Neural crest cell (in vitro differentiated cells): ENCODE measurements at regions not wholly inside any gene's neighbourhood (a gene's known extent, or its start where the extent isn't known, plus 50 kb on each side); places are given as distances from the start of the nearest gene placed in this dataset.

Experiments
- DNase-seq: peaks from one replicate; pipeline ENCODE4 v3.0.0; 2021; ENCODE audit warnings: low read depth, mixed read lengths, low spot score
- H3K27ac Mint-ChIP-seq: one replicate; pipeline ENCODE4 v1.8.0; 2021; ENCODE audit warnings: mild to moderate bottlenecking, mixed read lengths; ENCODE audit not compliant: unreplicated experiment
- H3K27me3 Mint-ChIP-seq: 2 replicates; pipeline ENCODE4 v1.8.0; 2021; ENCODE audit warnings: low read depth, mild to moderate bottlenecking, mixed read lengths
- H3K36me3 Mint-ChIP-seq: 2 replicates; pipeline ENCODE4 v1.8.0; 2021; ENCODE audit warnings: low read depth, mild to moderate bottlenecking, mixed read lengths
- H3K4me1 Mint-ChIP-seq: 2 replicates; pipeline ENCODE4 v1.8.0; 2021; ENCODE audit warnings: mixed read lengths
- H3K4me3 Mint-ChIP-seq: one replicate; pipeline ENCODE4 v1.8.0; 2021; ENCODE audit warnings: mild to moderate bottlenecking, mixed read lengths
- H3K9me3 Mint-ChIP-seq: 2 replicates; pipeline ENCODE4 v1.8.0; 2021; ENCODE audit warnings: mixed read lengths
- TF ChIP-seq, protein P1 (sequence below): fragments of 200-600 bp; sonication (generic); conservative IDR thresholded peaks from 2 replicates; pipeline ENCODE4 v1.5.0; 2021; ENCODE audit warnings: antibody characterized with exemption, mild to moderate bottlenecking

- Mint-ChIP-seq H3K4me3 (no peak overlapping the region), H3K27ac (no peak overlapping the region), H3K4me1 (peaks cover 42% of the 10 kb centered on the region), H3K9me3 (peaks cover 8% of the 10 kb centered on the region), H3K27me3 (peaks cover 21% of the 10 kb centered on the region), H3K36me3 (no peaks in the 10 kb centered on the region)
- TF ChIP-seq, protein P1, sequence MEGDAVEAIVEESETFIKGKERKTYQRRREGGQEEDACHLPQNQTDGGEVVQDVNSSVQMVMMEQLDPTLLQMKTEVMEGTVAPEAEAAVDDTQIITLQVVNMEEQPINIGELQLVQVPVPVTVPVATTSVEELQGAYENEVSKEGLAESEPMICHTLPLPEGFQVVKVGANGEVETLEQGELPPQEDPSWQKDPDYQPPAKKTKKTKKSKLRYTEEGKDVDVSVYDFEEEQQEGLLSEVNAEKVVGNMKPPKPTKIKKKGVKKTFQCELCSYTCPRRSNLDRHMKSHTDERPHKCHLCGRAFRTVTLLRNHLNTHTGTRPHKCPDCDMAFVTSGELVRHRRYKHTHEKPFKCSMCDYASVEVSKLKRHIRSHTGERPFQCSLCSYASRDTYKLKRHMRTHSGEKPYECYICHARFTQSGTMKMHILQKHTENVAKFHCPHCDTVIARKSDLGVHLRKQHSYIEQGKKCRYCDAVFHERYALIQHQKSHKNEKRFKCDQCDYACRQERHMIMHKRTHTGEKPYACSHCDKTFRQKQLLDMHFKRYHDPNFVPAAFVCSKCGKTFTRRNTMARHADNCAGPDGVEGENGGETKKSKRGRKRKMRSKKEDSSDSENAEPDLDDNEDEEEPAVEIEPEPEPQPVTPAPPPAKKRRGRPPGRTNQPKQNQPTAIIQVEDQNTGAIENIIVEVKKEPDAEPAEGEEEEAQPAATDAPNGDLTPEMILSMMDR, result no peak
- no peak for DNase-seq
Observed at GRCh38 chr16:86667035-86667434, 88.7 kb downstream of the FOXL1 start.

GRCh38 chr16:86668136-86668910 lies 90.0 kb downstream of the FOXL1 start:
- Mint-ChIP-seq H3K4me3 (no peak overlapping the region), H3K9me3 (peaks cover 8% of the 10 kb centered on the region), H3K27ac (no peak overlapping the region), H3K4me1 (peaks cover 38% of the 10 kb centered on the region), H3K36me3 (no peaks in the 10 kb centered on the region), H3K27me3 (peaks cover 21% of the 10 kb centered on the region)
- TF ChIP-seq, protein P1, result no peak
- DNase-seq, result no peak

DNA sequence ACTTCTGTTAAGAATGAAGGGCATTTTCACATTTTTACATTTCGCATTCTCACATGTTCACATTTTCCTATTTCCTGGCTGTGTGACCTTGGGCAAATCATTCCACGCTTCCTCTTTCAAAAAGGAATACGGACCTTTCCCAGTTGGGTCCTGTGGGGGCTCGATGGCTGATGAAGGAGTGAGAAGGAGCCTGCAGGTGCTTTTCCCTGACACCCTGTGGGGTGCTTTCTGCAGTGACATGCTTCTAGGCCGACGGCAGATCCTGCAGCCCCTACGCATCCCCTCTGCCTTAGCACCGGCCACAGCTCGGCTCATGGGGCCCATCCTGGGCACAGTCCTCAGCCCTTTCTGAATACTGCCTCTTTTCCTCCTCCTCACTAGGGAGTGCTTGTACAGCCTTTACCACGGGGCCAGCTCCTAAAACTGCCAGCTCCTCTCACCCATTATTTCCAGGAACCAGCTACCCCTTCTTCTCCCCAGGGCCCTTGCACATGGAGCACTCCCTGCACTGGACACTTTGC lies 91.0 kb downstream of the FOXL1 start:
- H3K27me3 Mint-ChIP-seq, result peaks cover 19% of the 10 kb centered on the region
- peaks cover 36% of the 10 kb centered on the region for H3K4me1 Mint-ChIP-seq
- H3K9me3 Mint-ChIP-seq, result peaks cover 8% of the 10 kb centered on the region
- no peaks in the 10 kb centered on the region for H3K36me3 Mint-ChIP-seq
- no peak overlapping the region for H3K27ac Mint-ChIP-seq
- TF ChIP-seq, protein P1, result no peak
- no peak for DNase-seq
- H3K4me3 Mint-ChIP-seq, result no peak overlapping the region

DNA sequence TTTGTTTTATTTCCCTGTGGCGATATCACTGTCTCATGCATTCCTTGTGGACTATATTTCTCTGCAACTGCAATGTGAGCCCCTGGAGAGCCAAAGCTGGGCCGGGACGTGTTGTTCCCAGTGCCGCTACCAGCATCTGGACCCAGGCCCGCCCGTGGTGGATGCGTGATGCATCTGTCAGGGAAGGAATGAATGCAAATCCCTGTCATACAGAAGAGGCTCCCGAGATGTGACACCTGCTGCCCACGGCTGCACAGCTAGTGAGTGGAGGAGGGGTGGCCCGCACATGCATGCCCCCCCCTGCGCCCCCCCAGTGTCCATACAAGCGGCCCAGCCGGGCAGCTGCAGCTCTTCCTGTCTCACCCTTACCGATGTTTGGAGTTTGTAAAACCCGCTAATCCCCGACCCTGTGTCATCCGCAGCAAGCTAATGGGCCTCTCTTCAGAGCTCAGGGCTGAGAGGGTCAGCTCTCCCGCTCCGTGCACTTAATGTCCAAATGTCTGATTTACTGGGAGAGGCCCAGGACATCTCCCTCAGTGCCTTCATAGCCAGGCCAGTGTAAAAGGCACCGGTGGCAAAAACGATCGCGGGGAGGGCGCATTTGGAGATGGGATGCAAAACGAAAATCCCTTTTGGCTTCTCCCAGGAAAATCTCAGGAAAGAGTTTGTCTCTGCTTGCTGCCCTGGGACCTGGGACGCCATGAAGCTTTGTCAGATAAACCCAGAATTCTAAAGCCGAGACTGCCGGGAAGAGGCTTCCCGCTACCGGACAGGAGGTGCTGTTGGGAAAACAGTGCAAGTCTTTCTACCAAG lies 91.8 kb downstream of the FOXL1 start:
- Mint-ChIP-seq H3K9me3 (peaks cover 3% of the 10 kb centered on the region), H3K27me3 (peaks cover 19% of the 10 kb centered on the region), H3K4me1 (peaks cover 30% of the 10 kb centered on the region), H3K4me3 (no peak overlapping the region), H3K36me3 (no peaks in the 10 kb centered on the region), H3K27ac (no peak overlapping the region)
- no peak for DNase-seq
- TF ChIP-seq, protein P1, result no peak

DNA sequence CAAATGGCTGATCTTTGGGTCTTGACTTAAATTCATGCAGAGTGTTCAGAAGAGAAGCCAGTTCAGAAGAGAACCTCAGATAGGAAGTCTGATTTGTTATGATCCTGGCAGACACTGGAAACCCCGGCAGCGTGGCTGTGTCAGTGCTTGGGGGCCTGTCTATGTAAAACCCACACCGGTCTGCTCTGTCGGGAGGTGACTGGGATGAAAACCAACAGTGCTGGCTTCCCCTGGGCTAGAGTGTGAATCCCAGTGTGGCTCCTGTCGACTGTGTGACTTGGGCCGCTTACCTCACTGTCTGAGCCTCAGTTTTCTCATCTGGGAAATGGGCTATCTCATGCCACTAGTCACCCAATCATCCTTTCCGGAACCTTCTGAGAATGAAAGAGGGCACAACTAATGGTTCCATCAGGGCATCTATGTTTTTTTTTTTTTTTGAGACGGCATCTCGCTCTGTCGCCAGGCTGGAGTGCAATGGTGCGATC lies 92.4 kb downstream of the FOXL1 start:
- TF ChIP-seq, protein P1, result no peak
- peaks cover 3% of the 10 kb centered on the region for H3K9me3 Mint-ChIP-seq
- no peak for DNase-seq
- H3K27me3 Mint-ChIP-seq, result peaks cover 19% of the 10 kb centered on the region
- no peaks in the 10 kb centered on the region for H3K36me3 Mint-ChIP-seq
- peaks cover 30% of the 10 kb centered on the region for H3K4me1 Mint-ChIP-seq
- H3K27ac Mint-ChIP-seq, result no peak overlapping the region
- H3K4me3 Mint-ChIP-seq, result no peak overlapping the region
